Prostate gland (tissue), 1 donor: ENCODE measurements at regions not wholly inside any gene's neighbourhood (a gene's known extent, or its start where the extent isn't known, plus 50 kb on each side); places are given as distances from the start of the nearest gene placed in this dataset.

ENCODE experiments used
- POLR2A ChIP-seq: fragments of 450-650 bp; IDR thresholded peaks from one replicate; pipeline ENCODE4 v1.6.1; 2016; ENCODE audit warnings: antibody characterized with exemption, mild to moderate bottlenecking
- POLR2AphosphoS5 ChIP-seq: sonication (generic); formaldehyde crosslinking; IDR thresholded peaks from one replicate; pipeline ENCODE4 v1.6.1; 2017; ENCODE audit warnings: antibody characterized with exemption

DNA sequence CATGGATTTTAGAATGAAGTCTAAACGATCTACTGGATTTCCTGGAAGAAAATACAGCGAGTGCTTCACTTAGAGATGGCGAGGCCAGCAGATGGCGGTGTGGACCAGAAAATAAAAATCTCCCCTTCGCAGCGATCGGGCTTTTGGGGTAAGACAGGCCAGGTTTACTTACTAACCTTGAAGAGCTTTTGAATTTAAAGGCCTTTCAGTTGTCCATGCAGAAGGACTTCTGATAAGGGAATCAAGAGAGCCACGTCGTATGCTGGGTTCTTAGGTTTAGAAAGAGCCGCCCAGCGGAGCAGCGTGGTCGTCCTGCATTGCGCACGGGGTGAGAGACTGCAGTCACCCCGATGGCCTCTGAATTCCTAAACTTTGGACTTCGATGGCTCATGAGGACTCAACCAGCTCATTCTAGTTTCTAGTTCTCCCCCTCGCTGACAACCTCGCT lies 125.2 kb upstream of the RALGAPA2 start:
- TF ChIP-seq POLR2A = no peak
- TF ChIP-seq POLR2AphosphoS5 = no peak
